NCI-H446 (cell line): ENCODE measurements at regions not wholly inside any gene's neighbourhood (a gene's known extent, or its start where the extent isn't known, plus 50 kb on each side); places are given as distances from the start of the nearest gene placed in this dataset.
"Not testable (repeated sequence)": the region's sequence is repeated elsewhere in the genome, so short reads cannot be mapped to it uniquely, and the experiment has no call there.

Experiments used
- DNase-seq, 2 experiments: peaks; one replicate each; lab custom pipeline; 2025; lab: John Stamatoyannopoulos, UW

DNA sequence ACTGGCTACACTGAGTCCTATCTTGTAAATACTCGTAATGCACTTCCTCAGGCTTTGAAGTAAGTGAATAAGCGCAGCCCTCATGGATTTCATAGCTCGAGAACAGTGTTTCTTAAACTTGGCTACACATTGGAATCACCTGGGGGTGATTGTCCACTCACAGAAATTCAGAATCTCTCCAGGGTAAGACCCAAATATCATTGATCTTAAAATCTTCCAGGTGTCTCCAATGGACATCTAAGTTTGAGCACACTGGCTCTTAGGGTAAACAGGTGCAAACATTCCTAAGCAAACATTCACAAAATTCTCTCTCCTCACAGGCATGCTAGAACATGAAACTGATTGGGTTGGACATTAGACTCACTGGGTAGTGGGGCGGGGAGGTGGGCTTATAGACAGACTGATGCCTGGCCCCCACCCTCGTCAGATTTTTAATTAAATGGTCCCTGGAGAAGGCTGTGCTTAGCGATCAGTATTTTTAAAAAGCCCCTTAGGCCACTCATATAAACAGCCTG, 279.7 kb upstream of the TBL1XR1 start:
- DNase-seq = no peak

DNA sequence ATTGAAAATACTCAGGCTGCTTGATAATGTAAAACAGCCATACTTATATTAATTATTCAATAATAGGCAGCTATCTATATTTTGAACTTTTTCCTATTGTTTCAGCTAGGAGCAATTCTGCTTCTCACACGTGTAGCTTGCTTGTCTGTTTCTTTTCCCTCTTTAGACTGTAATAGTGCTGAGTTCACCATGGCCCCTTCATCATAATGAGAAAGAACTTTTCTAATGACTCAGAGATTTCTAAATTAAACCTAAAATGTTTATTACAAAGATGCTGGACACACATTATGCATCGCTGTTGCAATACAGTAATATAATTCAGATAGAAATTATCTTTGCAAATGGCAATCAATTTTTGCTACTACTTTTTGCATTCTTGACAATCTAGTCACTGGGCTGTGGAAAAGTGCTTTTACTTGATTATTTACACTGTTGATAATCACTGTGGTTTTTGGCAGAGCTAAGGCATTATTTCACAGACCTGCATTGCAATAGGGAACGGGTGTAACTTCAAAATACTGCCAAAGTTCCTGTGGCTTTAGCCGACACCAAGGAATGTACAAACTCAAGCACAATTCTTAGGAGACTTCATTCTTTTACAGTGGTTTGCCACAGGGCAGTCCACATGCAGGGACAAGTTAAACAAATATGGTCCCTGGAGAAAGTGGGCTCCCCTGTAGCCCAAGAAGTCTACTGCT, 281.0 kb upstream of the TBL1XR1 start:
- peak in 1 of 2 experiments; percentile 23 for DNase-seq

DNA sequence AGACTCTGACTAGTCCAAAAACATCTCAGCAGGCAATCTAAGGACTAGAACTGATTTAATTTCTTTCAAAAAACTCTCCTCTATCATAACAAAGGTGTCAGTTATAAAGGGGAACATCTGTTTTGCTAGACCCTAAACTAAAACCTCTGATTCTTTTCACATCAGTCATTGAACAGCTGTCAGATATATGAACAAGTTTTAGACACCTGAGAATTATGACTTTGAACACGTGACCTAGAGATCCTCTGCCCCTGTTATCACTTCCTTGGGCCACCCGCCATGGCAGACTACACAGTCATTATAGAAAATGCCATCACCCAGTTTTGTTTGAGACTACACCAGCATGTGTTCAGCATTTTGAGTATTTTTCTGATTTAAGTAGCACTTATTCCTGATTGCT, 282.3 kb upstream of the TBL1XR1 start:
- no peak for DNase-seq

DNA sequence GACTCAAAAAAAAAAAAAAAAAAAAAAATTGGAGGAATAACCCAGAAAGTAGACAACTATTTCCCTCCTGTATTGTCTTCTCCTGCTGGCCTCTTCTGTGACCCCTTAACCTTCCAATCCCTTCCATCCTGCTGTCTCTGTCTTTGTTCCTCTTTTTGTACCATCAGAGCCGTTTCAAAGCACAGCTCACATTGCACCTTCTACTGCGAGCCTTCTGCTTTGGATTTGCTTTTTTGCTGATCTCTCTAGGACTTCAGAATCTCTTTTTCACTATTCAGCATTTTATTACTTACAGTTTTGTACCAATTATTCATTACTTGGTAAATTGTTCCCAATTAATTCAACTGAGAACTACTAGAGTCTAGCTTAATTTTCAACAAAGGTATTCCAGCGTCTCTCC, 284.0 kb upstream of the TBL1XR1 start:
- DNase-seq = no peak

DNA sequence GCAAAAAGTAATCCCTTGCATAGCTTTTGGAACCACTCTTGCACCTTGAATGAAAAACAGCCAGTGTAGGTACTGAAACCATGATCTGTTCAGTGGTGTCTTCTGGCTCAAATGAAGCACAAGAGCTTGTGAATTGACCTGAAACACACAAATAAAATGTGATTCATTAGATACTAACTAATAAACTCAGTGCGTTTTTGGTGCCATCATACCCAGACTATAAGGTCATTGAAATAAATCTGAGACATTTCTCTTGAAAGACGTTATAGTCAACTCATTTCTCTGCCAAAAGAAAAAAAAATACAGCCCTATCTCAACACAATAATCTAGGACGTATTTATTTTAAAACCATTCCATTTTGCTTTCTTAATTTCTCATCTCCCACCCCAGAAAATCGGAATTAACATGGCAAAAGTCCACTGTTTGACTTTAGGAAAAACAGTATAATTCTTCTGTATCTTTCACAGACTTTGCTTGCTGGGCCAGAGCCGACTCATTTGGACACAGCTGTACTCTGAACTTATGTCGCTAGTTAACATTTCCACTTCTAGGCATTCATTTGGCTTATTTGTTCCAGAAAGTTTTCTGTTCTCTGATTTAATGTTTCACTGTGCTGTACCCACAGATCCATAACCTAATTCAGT, 284.9 kb upstream of the TBL1XR1 start:
- no peak for DNase-seq

DNA sequence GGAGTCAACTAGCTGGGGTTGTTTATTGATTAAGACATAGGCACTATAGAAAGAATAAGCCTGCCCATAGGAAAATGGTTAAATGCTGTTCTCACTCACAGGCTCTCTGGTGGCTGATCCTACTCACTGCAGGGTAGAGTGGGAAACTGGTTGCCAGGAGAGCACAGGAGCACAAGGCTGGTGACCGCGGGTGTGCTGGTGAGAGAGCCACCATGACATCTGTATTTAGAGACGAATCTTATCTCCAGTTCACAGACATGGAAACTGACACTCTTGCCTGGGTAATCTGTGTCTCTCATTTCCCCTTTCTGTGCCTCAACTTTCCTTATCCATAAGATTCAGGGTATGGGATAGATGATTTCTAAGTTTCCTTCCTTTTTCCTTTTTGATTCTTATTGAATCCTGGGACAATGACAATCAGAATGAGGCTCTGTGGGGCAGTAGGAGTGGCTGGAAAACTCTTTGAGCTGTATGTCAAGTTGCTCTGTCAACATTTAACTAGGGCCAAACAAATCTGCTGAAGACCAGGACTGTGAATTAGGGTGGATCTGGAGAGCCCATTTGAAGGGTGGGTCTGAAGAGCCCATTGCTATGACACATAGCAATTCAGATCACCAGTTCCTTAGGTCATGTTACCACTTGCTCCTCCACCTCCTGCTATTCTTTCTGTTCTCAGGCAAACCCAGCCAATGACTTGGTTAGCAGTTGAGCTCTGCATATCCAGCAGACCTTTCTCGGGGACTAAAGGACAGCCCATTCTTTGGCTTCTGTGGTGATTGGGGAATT, 286.1 kb upstream of the TBL1XR1 start:
- DNase-seq = no peak

DNA sequence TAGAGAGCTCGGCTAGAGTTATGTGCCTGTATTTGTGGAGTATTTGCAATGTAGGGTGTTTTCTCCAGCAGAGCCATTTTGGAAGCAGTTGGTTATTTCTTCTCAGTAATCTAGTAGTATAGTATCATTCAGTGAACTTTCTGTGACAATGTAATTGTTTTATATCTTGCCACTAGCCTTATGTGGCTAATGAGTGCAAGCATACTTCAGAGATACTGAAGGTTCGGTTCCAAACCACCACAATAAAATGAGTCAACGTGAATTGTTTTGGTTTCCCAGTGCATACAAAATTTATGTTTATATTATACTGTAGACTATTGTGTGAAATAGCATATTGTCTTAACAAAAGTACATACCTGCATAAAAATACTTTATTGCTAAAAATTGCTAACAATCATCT, 286.9 kb upstream of the TBL1XR1 start:
- DNase-seq = no peak

DNA sequence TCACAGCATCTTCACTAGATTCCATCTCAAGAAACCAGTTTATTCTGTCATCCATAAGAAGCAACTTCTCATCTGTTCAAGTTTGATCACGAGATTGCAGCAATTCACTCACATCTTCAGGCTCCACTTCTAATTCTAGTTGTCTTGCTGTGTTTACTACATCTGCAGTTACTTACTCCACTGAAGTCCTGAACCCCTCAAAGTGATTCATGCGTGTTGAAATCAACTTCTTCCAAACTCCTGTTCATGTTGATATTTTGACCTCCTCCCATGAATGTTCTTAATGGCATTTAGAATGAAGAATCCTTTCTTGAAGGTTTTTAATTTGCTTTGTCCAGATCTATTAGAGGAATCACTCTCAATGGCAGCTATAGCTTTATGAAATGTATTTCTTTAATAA, 287.6 kb upstream of the TBL1XR1 start:
- no peak for DNase-seq

DNA sequence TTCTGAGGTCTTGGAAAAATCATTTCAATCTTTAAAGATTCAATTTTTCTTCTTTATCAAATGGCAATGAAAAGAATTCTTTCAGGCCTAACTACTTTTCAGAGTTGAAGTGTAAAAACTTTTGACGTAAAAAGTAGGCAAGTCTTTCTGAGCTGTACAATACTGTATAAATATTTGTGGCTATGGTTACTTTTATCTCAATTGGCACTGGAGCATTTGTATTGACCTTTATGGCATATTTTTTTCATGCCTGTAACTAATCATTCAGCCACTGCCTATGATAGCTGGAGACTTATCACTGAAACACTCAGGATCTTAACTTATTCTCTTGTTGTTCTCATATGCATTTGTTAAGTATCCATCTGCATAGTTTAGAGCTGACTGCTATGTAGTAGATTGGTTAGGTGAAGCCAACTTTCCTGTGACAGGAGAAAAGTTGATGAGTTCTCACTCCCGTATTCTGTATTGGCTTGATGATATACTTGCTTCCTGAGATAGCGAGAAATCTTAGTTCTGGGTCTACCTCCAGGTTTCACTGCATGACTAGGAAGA, 290.4 kb upstream of the TBL1XR1 start:
- no peak for DNase-seq

DNA sequence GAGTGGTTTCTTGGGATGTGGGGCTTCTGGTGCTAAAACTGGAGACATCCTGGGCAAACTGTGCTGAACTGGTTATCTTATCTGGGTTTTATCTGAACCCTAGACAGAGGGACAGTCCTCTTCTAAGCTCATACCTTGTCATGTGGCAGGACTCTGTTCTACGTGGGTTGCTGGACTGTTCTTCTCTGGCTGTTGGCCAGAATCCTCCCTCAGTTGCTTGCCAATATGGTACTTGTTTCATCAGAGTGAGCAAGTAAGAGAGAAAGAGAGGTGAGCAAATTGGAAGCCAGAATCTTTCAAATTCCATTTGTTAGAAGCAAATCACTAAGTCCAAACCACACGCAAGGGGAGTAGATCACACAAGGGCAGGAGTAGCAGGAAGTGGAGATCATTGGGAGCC, 291.5 kb upstream of the TBL1XR1 start:
- no peak for DNase-seq

DNA sequence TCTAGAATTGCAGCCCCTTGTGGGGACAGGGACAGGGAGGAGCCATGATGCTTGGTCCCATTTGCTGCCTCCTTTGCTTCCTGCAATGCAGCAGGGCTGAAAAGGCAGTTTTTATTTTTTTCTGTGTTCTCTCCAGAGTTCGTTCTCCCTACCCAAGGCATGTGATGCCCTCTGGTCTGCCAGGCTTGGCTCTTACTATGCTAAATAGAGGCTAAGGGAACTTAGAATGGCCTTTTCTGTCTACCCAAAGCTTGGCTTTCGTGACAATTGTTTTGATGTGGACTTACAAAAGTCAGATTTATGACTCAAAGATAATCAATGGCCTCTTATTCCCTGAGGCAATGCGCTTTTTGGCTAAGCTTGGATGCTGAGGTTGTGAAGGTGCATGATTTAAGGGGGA, 293.3 kb upstream of the TBL1XR1 start:
- DNase-seq = no peak

DNA sequence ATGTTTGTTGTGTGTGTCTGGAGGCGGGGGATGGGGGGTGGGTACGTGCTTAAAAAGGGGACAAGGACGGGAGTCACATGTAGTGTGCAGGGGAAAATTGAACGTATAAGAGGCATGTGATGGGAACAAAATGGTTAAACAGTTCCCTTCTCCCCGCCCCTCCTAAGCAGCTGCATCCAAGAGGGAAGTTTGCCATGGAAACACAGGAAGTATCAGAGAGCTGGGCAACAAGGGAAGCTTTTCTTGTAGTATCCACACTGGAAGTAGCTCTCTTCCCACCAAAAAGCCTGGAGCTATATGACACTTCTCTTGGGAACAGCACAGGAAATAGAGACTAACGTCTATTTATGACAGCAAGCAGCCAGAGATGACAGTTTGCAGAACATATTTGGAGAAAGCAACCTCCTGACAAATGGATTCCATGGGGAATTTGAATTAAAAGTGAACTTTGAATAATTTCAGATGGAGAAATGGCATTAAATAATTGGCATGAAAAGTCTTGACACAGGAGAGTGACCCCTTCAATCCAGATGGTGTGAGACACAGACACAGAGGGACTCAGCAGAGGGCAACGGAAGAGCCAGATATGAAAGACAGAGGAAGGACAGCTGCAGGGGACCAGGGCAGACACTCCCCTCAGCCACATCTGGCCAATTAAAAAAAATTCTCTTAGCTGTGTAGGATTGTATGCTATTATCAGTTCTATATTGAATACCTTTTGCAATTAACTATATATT, 294.2 kb upstream of the TBL1XR1 start:
- no peak for DNase-seq

DNA sequence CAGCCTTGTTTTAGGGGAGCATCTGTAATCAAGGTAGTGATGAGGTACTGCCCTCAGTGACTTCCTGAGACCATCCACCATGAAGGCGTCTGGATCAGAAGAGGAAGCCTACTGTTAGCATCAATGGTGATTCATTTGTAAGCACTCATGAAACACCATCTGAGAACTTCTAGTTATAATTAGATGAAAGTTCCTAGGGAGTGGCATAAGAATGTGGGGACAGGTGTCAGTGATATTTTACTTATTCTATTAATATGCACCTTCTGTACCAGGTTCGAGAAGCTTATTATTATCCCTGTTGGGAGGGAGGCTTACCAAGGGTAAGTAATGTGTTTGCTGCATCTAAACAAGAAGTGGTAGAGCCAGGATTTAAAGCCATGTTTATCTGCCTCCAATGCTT, 295.8 kb upstream of the TBL1XR1 start:
- no peak for DNase-seq

DNA sequence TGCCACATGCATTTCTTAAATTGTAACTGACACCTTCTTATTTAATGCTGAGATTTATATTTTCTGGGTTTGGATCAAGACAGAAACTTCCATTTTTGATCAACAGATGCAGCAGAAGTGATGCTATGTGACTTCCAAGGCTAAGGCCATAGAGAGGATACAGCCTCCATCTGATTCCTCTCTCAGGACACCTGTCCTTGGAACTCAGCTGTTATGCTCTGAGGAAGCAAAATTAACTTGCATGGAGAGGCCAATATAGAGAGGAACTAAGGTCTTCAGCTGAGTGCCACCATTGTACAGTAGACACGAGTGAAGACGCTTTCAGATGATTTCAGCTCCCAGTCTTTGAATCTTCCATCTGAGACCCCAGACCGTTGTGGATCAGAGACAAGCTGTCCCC, 296.9 kb upstream of the TBL1XR1 start:
- DNase-seq = no peak

DNA sequence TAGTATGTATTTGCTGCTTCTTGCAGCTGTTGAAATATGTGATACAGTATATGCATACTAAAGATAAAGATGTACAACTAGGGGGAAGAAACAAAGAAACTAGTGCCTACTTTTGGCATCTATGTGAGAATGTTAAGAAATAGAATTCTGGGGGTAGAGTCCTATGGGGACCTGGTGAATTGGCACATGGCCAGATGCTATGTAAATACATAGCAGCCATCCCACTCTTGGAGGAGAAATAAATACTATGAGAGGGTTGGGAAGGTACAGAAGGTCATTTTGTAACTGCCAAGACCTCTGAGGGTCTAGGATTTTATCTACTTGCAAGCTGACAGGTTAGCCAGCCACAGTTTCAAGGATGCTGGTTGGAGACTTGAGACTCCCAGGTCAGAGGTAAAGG, 298.3 kb upstream of the TBL1XR1 start:
- DNase-seq = no peak

DNA sequence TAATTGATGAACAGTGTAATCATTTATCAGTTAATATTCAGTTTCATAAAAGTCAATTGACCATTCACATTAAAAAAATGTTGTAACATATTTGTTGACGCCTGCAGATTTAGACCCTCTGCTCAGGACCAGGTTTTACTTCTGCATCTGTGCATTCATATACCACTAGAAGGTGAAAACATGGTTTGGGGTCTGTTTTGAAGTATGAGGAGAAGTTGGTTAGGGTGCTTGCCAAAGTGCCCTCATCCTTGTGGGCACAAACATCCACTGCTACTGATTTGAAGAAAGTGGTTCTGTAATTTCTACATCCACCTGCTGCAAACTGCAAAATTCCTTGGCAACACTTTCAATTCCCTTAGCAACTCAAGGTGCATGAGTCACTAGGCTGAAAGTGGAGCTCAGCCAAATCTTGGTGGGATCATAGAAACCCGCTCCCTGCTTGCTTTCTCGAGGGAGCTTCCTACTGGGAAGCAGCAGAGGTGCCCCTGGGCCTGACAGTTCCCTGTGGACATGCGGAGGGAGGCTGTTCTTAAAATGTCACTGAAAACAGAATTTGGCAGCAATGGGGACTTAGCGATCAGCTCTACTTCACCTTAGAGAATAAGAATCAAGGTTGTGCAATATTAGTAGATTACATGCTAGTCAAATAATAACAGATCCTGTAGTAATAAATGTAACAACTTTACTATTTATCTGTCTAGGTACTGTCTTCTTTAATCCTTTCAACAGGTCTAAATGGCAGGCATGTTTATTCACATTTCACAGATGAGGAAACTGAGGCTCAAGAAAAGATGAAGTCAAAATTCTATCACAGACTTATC, 301.0 kb upstream of the TBL1XR1 start:
- peak in 1 of 2 experiments; percentile 76 for DNase-seq

DNA sequence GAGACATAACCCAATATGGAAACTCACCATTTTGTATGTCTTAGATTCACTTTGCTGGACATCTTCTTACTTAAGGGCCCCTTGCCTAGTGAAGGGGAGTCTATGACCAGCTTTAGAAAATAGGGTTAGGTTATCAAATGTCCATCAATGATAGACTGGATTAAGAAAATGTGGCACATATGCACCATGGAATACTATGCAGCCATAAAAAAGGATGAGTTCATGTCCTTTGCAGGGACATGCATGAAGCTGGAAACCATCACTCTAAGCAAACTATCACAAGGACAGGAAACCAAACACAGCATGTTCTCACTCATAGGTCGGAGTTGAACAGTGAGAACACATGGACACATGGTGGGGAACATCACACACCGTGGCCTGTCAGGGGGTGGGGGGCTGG, 301.8 kb upstream of the TBL1XR1 start:
- not testable (repeated sequence) for DNase-seq

DNA sequence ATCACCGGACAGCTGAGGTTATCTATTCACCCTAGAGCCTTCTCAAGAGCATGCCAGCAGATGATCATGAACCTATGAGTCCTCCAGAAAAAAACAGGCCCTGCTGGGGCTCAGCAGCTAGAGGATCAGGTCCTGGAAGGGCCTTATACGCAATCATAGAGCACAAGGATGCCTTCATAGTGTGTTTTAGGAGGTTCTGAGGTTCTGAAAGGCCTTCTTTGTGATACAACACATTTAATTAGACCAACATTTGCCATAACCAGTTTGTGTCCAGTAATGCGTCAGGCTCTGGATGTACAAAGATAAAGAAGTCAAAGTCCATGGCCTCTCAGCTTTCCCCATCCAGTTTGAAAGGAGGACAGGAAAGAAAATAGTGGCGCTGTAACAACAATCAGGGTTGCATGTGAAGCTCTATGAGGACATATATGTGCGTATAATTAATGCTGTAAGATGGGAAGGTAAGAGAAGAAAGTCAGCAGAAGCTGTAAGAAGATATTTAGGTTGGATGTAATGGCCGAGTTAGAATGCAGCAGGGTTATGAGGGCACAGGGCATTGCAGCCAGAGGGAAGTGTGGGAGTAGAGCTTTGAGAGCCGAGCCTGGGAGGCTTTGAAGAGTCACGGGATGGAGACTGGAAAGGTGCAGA, 302.6 kb upstream of the TBL1XR1 start:
- no peak for DNase-seq

DNA sequence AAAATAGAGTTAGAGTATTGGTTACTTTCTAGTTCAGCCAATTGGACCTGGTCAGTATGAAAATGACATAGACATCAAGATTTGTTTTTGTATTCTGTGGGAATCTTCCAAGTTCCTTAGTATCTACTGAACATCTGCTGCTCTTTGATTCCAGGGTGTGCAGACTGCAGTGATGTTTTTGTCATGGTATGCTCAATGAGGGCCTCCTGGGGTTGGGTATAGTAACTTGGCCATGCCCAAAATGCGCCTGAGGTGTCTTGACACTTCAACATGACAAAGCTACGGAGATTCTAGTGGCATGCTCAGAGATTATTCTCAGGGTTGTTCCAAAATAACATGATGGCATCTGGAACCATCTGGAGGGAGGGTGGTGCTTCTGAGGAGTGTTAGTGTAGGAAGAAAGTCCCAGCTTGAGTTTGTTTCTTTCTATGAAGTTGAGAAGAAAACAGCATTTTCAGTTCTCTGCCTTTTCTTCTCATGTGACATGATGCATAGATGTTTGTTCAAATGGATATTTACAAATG, 313.5 kb upstream of the TBL1XR1 start:
- DNase-seq = peak in 1 of 2 experiments; percentile 19
